ENCODE measurements at regions not wholly inside any gene's neighbourhood (a gene's known extent, or its start where the extent isn't known, plus 50 kb on each side); places are given as distances from the start of the nearest gene placed in this dataset.
"Not testable (repeated sequence)": the region's sequence is repeated elsewhere in the genome, so short reads cannot be mapped to it uniquely, and the experiment has no call there.

GRCh38 chr20:52302736-52303135 lies 111.2 kb upstream of the ZFP64 start:
- H3K27ac Mint-ChIP-seq: no peak overlapping the region
- no peak for TF ChIP-seq CTCF (IDR thresholded peaks at IDR 0.05; ENCODE audit: unreplicated experiment)
- H3K4me3 Mint-ChIP-seq (ENCODE audit: low read depth): no peak overlapping the region
- DNase-seq (ENCODE audit: low spot score, unreplicated experiment): no peak
- no peaks in the 10 kb centered on the region for H3K36me3 Mint-ChIP-seq (ENCODE audit: insufficient read depth)
- peaks cover 8% of the 10 kb centered on the region for H3K27me3 Mint-ChIP-seq
- no peaks in the 10 kb centered on the region for H3K4me1 Mint-ChIP-seq (ENCODE audit: low read depth)
- H3K9me3 Mint-ChIP-seq (ENCODE audit: low read depth): no peaks in the 10 kb centered on the region

- H3K36me3 Mint-ChIP-seq (ENCODE audit: insufficient read depth); H3K4me1 Mint-ChIP-seq (ENCODE audit: low read depth); H3K9me3 Mint-ChIP-seq (ENCODE audit: low read depth); H3K27ac Mint-ChIP-seq; H3K4me3 Mint-ChIP-seq (ENCODE audit: low read depth); H3K27me3 Mint-ChIP-seq; DNase-seq (ENCODE audit: low spot score, unreplicated experiment): not testable (repeated sequence)
Observed at GRCh38 chr20:52302051-52302450, 110.5 kb upstream of the ZFP64 start.

GRCh38 chr20:52295556-52295955 lies 104.0 kb upstream of the ZFP64 start:
- no peak for TF ChIP-seq CTCF (IDR thresholded peaks at IDR 0.05; ENCODE audit: unreplicated experiment)
- no peaks in the 10 kb centered on the region for H3K27me3 Mint-ChIP-seq
- H3K4me3 Mint-ChIP-seq (ENCODE audit: low read depth): no peak overlapping the region

GRCh38 chr20:52294106-52294628 lies 102.6 kb upstream of the ZFP64 start:
- no peak overlapping the region for H3K27ac Mint-ChIP-seq
- no peak for DNase-seq (ENCODE audit: low spot score, unreplicated experiment)
- peaks cover 3% of the 10 kb centered on the region for H3K9me3 Mint-ChIP-seq (ENCODE audit: low read depth)
- peaks cover 7% of the 10 kb centered on the region for H3K4me1 Mint-ChIP-seq (ENCODE audit: low read depth)
- no peak overlapping the region for H3K4me3 Mint-ChIP-seq (ENCODE audit: low read depth)
- no peaks in the 10 kb centered on the region for H3K36me3 Mint-ChIP-seq (ENCODE audit: insufficient read depth)
- no peaks in the 10 kb centered on the region for H3K27me3 Mint-ChIP-seq
- TF ChIP-seq CTCF (IDR thresholded peaks at IDR 0.05; ENCODE audit: unreplicated experiment): no peak

More at GRCh38 chr20:52295556-52295955, 104.0 kb upstream of the ZFP64 start:
- H3K27ac Mint-ChIP-seq: no peak overlapping the region
- peaks cover 3% of the 10 kb centered on the region for H3K9me3 Mint-ChIP-seq (ENCODE audit: low read depth)
- H3K4me1 Mint-ChIP-seq (ENCODE audit: low read depth): peaks cover 7% of the 10 kb centered on the region
- no peaks in the 10 kb centered on the region for H3K36me3 Mint-ChIP-seq (ENCODE audit: insufficient read depth)
- no peak for DNase-seq (ENCODE audit: low spot score, unreplicated experiment)

- no peak overlapping the region for H3K27ac Mint-ChIP-seq
- no peak overlapping the region for H3K4me3 Mint-ChIP-seq (ENCODE audit: low read depth)
- H3K27me3 Mint-ChIP-seq: no peaks in the 10 kb centered on the region
- TF ChIP-seq CTCF (IDR thresholded peaks at IDR 0.05; ENCODE audit: unreplicated experiment): no peak
- peaks cover 7% of the 10 kb centered on the region for H3K4me1 Mint-ChIP-seq (ENCODE audit: low read depth)
- no peak for DNase-seq (ENCODE audit: low spot score, unreplicated experiment)
- peaks cover 3% of the 10 kb centered on the region for H3K9me3 Mint-ChIP-seq (ENCODE audit: low read depth)
- no peaks in the 10 kb centered on the region for H3K36me3 Mint-ChIP-seq (ENCODE audit: insufficient read depth)
Observed at GRCh38 chr20:52291109-52291508, 99.5 kb upstream of the ZFP64 start.

- H3K4me1 Mint-ChIP-seq (ENCODE audit: low read depth): peaks cover 2% of the 10 kb centered on the region
- no peak for TF ChIP-seq CTCF (IDR thresholded peaks at IDR 0.05; ENCODE audit: unreplicated experiment)
- no peaks in the 10 kb centered on the region for H3K36me3 Mint-ChIP-seq (ENCODE audit: insufficient read depth)
- no peak for DNase-seq (ENCODE audit: low spot score, unreplicated experiment)
- H3K27me3 Mint-ChIP-seq: no peaks in the 10 kb centered on the region
- no peak overlapping the region for H3K4me3 Mint-ChIP-seq (ENCODE audit: low read depth)
- H3K27ac Mint-ChIP-seq: no peak overlapping the region
- H3K9me3 Mint-ChIP-seq (ENCODE audit: low read depth): peaks cover 3% of the 10 kb centered on the region
Observed at GRCh38 chr20:52290569-52290968, 99.0 kb upstream of the ZFP64 start.
